Renal cortex interstitium (tissue), 11 donors: ENCODE measurements at regions not wholly inside any gene's neighbourhood (a gene's known extent, or its start where the extent isn't known, plus 50 kb on each side); places are given as distances from the start of the nearest gene placed in this dataset.
"Not testable (repeated sequence)": the region's sequence is repeated elsewhere in the genome, so short reads cannot be mapped to it uniquely, and the experiment has no call there.

Experiments used
- DNase-seq, 11 donors: peaks; one replicate each; pipeline ENCODE4 v3.0.0-alpha.2; 2013; ENCODE audit warnings: low read depth in 9 of 11, low spot score in 4 of 11; ENCODE audit errors: extremely low read depth in 1 of 11

- DNase-seq, result no peak
Observed at GRCh38 chr13:50412046-50412617, 396.9 kb downstream of the KCNRG start.

- no peak for DNase-seq
Observed at GRCh38 chr13:50414640-50415039, 399.4 kb downstream of the KCNRG start.

GRCh38 chr13:50415428-50415827 is 400.2 kb downstream of the KCNRG start:
- no peak for DNase-seq

- DNase-seq, result no peak
Observed at GRCh38 chr13:50417597-50417996, 402.4 kb downstream of the KCNRG start.

GRCh38 chr13:50419331-50419865 is 404.2 kb downstream of the KCNRG start:
- DNase-seq, result no peak

- no peak for DNase-seq
Observed at GRCh38 chr13:50419896-50420295, 404.7 kb downstream of the KCNRG start.

- DNase-seq, result no peak
Observed at GRCh38 chr13:50420718-50421472, 405.7 kb downstream of the KCNRG start.

- peak in 2 of 11 donors; percentile 10 to 22 for DNase-seq
Observed at GRCh38 chr13:50421473-50422130, 406.4 kb downstream of the KCNRG start.

GRCh38 chr13:50422181-50423148 is 407.2 kb downstream of the KCNRG start:
- no peak for DNase-seq

GRCh38 chr13:50424993-50425392 is 409.7 kb downstream of the KCNRG start:
- DNase-seq, result no peak

GRCh38 chr13:50425772-50426171 is 410.5 kb downstream of the KCNRG start:
- no peak for DNase-seq

- DNase-seq, result no peak
Observed at GRCh38 chr13:50426927-50427326, 411.7 kb downstream of the KCNRG start.

GRCh38 chr13:50427511-50427910 is 412.3 kb downstream of the KCNRG start:
- not testable (repeated sequence) for DNase-seq

- DNase-seq, result no peak
Observed at GRCh38 chr13:50428183-50428877, 413.1 kb downstream of the KCNRG start.

- DNase-seq, result no peak
Observed at GRCh38 chr13:50435011-50435410, 408.5 kb downstream of the DLEU7 start.

- no peak for DNase-seq
Observed at GRCh38 chr13:50437252-50437651, 406.2 kb downstream of the DLEU7 start.

- no peak for DNase-seq
Observed at GRCh38 chr13:50438351-50438750, 405.1 kb downstream of the DLEU7 start.

GRCh38 chr13:50441130-50441529 is 402.4 kb downstream of the DLEU7 start:
- DNase-seq, result no peak
